ENCODE measurements at regions not wholly inside any gene's neighbourhood (a gene's known extent, or its start where the extent isn't known, plus 50 kb on each side); places are given as distances from the start of the nearest gene placed in this dataset.
"Not testable (repeated sequence)": the region's sequence is repeated elsewhere in the genome, so short reads cannot be mapped to it uniquely, and the experiment has no call there.

- DNase-seq (ENCODE audit: low read depth, low spot score), result no peak
Measured at GRCh38 chr6:5898102-5898501, 108.6 kb downstream of the NRN1 start.

DNA sequence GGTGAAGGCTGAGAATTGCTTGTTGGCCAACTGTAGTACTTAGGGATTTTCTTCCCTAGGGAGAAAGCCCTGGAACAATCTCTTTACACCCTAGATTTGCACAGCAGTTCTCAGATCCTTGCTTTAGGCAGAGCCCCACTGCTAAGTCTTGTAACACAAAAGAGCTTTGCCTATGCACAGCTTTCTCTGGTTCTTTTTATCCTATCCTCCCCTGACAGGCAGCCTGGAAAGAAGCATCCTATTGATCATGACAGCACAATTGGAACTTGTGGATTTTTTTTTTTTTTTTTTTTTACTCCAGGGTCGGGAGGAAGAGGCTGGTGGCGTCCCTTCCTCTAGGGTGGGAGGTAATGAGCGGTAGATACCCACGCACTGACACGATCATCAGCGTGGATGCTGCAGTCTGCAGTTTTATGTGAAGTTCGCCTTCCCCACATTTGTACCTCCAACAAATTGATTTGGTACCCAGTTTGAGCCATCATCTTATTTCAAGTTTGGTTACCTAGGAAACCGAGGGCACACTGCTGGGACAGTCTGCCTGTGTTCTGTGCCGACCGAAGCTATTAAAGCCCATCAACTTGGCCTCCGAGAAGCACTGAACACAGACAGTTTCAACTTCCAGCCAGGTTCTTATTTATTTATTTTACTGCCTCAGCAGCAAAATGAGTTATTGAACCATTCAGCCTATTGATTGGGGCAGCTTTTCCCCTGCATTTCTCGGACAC, 110.1 kb downstream of the NRN1 start:
- no peak for DNase-seq (ENCODE audit: low read depth, low spot score)

GRCh38 chr6:5894357-5894756, 112.4 kb downstream of the NRN1 start:
- DNase-seq (ENCODE audit: low read depth, low spot score), result no peak

GRCh38 chr6:5893295-5893694, 113.4 kb downstream of the NRN1 start:
- no peak for DNase-seq (ENCODE audit: low read depth, low spot score)

DNA sequence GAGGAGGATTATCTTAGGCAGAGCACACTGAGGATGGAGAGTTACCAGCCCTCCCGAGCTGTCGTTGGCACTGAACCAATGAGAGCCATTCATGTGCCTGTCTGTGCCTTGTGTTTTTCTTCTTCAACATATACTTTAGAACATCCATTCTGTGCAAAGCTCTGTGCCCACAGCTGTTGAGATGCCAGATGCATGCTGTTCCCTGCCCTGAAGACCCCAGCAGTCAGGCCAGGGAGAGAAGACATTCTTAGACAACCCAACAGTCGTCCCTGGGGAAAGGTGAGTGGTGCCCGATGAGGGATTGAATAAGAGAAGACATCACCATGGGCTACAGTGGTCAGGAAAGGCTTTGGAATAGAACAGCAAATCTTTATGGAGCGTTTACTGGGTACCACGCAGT, 114.1 kb downstream of the NRN1 start:
- DNase-seq (ENCODE audit: low read depth, low spot score), result no peak

DNA sequence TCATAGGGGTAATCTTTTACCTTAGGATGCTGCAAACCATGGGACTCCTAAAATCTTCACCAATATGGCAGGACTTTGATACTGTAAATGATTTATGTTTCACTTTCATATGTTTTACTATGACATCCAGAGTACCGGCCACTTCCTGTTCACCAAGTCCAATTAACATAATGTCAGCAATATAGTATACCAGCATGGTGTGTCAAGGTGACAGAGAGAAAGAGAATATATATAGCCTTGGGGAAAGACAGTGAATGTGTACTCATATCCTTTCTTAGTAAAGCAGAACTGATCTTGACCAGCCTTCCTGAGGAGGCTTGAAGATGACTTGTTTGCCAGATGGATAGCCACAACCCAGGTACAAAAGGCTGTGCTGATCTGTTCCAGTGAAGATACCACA, 127.9 kb downstream of the NRN1 start:
- DNase-seq (ENCODE audit: low read depth, low spot score), result no peak

- no peak for DNase-seq (ENCODE audit: low read depth, low spot score)
Measured at GRCh38 chr6:5876076-5876475, 130.6 kb downstream of the NRN1 start.

GRCh38 chr6:5873976-5874375, 132.7 kb downstream of the NRN1 start:
- DNase-seq (ENCODE audit: low read depth, low spot score), result not testable (repeated sequence)

DNA sequence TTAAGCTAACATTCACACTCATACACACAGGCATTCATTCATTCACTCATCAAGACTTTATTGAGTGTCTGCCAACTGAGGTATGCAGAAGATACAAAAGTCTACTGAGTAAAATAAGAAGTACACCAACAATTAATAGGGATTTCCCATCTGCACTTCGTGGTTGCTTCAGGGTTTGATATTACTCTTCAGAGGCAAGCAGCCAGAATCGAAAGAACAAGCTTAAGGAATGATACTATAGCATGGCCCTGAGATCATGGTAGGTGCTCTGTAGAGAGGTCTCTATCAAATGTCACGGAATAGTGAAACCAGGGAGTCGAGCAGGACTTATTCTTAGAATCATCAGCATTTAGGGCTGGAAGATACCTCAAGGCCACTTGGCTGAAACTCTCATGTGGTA, 135.4 kb downstream of the NRN1 start:
- no peak for DNase-seq (ENCODE audit: low read depth, low spot score)

DNA sequence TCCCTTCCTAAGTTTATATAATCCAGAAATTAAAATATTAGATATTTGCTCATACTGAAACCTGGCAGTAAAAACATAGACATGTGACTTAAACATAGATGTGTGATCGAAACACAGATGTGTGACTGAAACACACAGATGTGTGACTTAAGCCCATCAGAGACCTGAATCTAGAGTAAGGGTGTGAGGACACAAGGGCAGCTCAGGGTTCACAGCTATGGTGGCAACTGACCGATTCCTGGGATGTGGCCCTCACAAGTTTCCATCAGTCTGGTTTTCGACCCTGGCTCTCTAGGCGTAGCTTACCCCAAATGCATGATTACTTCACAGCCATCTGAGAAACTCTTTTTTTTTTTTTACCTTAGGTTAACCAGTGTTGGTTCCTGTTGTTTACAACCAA, 137.0 kb downstream of the NRN1 start:
- no peak for DNase-seq (ENCODE audit: low read depth, low spot score)

DNA sequence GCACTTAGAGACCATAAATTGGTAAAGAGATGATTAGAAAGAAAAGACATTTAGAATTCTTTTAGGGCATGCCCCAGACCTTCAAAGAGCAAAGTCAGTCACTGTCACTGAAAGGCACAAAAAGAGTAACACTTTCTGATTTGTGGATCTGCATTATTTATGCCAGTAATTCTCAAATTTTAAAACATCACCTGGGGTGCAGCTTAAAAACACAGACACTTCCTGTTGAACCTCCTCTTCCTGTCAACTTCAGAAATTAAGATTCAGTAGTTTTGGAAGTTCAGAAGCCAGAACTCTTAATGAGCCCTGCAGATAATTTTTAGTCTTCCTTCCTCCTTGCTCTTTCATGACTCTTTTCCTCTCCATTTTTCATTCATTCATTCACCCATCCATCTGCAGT, 137.5 kb downstream of the NRN1 start:
- DNase-seq (ENCODE audit: low read depth, low spot score), result no peak

GRCh38 chr6:5866547-5867051, 140.1 kb downstream of the NRN1 start:
- DNase-seq (ENCODE audit: low read depth, low spot score), result no peak

DNA sequence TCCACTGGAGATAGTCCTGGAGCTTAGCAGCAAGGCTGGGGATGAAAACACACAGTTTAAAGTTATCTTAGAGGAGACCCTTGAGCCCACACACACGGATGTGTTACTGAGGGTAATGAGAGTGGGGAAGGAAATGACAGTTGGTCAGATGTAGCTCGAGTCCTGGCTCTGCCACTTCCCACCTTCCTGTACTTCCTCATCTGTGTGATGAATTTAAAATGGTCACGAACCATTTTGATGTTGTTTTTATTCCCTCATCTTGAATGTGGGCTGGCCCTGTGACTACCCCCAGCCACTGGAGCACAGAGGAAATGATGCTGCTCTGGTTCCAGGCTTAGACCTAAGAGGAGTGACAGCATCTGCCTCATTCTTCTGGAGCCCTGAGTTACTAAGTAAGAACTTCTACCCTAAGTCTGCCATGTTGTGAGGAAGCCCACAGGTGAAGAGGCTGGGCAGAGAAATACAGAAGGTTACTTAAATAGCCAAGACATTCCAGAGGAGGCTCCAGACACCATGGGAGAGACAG, 141.2 kb downstream of the NRN1 start:
- no peak for DNase-seq (ENCODE audit: low read depth, low spot score)

DNA sequence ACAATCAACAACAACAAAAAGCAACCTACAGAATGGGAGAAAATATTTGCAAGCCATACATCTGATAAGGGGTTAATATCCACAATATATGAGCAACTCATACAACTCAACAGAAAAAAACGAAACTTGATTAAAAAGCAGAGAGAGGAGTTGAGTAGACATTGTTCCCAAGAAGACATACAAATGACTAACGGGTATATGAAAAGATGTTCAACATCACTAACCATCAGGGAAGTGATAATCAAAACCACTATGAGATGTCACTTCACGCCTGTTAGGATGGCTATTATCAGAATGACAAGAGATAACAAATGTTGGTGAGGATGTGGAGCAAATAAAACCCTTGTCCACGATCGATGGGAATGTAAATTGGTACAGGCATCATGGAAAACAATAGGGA, 145.9 kb downstream of the NRN1 start:
- no peak for DNase-seq (ENCODE audit: low read depth, low spot score)

GRCh38 chr6:5855787-5856470, 150.8 kb downstream of the NRN1 start:
- no peak for DNase-seq (ENCODE audit: low read depth, low spot score)

DNA sequence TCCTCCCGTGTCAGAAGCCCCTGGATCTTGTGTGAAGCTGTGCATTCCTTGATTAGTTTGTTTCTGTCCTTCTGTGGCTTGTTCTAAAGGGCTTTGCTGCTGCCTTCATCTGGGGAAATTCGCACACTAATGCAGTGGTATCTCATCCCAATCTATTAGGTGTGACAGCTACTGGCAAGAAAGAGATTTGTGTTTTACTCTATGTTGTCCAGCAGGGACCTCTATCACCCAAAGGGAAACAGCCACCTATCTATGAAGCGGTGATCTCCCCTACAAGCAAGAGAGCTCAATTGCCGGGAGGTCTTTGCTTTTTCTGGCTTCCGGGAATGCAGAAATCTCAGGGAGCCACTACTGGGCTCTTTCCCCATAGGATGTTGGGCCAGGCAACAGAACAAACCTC, 151.8 kb downstream of the NRN1 start:
- DNase-seq (ENCODE audit: low read depth, low spot score), result no peak

GRCh38 chr6:5851261-5851757, 155.4 kb downstream of the NRN1 start:
- DNase-seq (ENCODE audit: low read depth, low spot score), result peak; percentile 32

GRCh38 chr6:5850848-5851255, 155.9 kb downstream of the NRN1 start:
- no peak for DNase-seq (ENCODE audit: low read depth, low spot score)

- no peak for DNase-seq (ENCODE audit: low read depth, low spot score)
Measured at GRCh38 chr6:5846889-5847288, 159.8 kb downstream of the NRN1 start.

- no peak for DNase-seq (ENCODE audit: low read depth, low spot score)
Measured at GRCh38 chr6:5846335-5846734, 160.4 kb downstream of the NRN1 start.

DNA sequence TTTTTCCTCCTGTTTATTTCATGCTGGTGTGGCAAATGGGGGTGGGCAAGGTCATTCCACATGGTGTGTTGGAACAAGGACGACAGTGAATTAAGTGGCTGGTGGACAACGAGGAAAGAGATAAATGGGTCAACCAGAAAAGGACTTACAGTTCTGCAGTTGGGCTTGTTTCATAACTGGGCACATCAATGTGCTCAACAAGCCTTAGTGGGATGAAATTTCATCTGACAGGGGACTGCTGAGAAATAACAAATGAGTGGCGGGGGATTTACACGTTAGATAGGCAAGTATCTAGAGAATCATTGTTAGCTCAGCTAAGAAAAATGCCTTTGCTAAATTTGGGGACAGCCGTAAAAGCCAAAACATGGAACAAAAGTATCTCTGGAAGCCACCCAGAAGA, 163.6 kb downstream of the NRN1 start:
- no peak for DNase-seq (ENCODE audit: low read depth, low spot score)

DNA sequence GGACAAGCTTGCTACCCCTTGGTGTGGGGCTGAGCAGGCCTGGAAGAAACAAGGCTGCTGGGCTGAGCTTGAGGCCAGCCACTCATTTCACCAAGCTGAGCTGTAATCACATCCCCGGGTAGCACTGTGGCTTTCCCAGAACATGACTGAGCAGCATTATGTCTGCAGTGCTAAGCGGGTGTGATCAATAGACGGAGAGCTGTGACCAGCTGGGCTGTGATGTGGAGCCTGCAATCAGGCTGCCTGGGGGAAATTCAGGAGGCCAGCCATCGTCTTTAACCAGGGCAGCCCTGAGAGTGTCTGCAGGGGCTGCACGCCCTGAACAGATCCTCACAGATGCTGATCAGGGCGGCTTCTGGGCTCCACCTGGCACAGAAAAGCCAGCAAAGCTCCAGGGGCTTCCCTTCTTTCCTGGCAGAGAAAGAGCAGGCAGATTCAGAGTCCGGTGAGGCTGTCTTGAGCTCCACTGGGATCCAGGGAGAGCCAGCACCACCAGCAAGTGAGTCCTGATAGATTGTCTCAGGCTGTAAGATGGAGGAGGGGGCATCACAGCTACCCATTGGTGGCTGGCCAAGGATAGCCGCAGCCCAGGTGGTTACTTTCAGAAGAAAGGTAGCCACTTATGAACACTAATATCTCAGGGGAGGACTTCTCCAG, 165.9 kb downstream of the NRN1 start:
- DNase-seq (ENCODE audit: low read depth, low spot score), result no peak

All from activated CD4-positive, CD25-positive, alpha-beta regulatory T cell treated with anti-CD3 and anti-CD28 coated beads, Interleukin-2, amount 50 U/mL, for 16 hours (primary cell).